A172 (cell line): ENCODE measurements at regions not wholly inside any gene's neighbourhood (a gene's known extent, or its start where the extent isn't known, plus 50 kb on each side); places are given as distances from the start of the nearest gene placed in this dataset.
"Not testable (repeated sequence)": the region's sequence is repeated elsewhere in the genome, so short reads cannot be mapped to it uniquely, and the experiment has no call there.

ENCODE experiments used
- DNase-seq: peaks from one replicate; pipeline ENCODE4 v3.0.0-alpha.2; 2015; ENCODE audit warnings: low spot score

DNA sequence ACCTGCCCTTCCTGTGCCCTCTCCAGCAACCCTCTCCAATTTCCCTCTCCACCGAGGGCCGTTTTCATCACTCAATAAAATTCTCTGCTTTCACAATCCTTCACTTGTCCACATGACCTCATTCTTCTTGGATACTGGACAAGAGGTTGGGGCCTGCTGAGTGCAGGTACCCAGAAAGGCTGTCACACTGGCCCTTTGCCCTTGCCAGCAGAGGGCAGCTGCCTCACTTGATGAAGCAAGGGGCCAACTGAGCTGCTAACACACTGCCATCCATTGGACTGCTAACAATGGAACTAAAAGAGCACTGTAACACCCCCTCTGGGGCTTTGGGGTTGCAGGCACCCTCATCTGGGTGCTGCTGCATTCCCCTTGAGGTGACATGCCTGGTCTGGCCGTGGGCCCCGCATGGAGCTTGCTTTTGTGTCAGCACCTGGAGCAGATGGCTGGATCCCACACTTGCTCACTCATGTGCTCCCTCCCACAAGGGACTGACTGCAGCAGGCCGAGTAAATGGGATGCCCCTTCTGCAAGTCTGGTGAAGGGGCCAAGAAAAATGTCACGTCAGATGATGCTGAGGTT is 308.1 kb upstream of the ADCY2 start:
- no peak for DNase-seq

DNA sequence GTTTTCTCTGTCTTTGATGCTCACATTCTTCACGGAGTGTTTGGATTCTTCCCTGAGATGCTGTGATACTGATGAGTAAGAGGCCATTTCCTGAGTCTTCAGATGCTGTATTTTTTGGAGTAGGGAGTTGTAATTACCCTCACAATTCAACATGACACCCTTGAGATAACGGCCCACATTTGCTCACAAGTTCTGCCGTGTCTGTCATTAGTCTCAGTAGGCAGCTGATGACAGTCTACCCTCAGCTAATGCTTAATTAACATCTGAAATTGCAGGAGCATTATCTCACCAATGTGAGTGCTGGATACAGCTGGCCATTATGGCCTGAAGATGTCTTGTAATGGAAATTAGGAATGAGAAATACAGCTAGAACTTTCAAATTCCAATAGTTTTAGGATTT is 307.1 kb upstream of the ADCY2 start:
- no peak for DNase-seq

DNA sequence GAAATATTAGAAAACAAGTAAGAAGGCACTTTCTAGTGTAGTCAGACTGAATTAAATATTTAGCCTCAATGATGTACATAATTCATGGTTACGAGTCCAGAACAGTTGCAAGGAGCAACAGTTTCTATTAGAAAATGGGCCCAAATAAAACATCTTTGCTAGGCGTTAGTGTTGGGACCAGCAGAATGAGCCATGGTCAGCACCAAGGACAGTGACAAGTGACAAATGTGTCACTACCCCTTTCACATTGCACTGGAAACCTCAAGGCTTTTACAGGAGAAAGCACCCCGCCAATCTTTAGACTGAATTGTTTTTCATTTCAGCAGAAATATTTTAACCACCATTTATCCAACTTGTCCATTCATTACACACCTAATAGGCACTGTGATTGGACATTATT is 301.3 kb upstream of the ADCY2 start:
- peak; percentile 8 for DNase-seq

DNA sequence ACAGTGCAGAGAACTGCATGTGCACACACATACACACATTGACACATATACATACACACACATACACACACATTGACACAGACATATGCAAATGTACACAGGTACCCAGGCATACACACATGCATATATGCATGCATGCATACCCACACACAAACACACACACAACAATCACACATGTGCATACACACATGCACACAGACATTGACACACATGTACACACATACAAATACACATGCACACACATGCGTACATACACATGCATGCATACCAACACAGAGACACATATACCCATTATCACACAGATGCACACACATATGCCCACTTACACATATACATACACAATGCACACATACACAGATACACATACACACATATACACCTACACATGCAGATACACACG is 299.6 kb upstream of the ADCY2 start:
- no peak for DNase-seq

DNA sequence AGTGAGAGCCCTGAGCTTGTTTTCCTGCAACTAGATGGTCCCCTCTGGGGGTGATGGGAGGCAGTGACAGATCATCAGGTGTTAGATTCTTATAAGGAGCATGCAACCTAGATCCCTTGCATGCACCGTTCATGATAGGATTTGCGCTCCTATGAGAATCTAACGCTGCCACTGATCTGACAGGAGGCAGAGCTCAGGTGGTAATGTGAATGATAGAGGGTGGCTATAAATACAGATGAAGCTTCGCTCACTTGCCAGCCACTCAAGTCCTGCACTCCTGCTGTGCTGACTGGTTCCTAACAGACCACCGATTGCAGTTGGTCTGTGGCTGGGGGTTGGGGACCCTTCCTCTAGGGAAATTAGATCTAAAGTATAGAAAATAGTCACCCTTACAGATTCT is 290.6 kb upstream of the ADCY2 start:
- DNase-seq, result no peak

DNA sequence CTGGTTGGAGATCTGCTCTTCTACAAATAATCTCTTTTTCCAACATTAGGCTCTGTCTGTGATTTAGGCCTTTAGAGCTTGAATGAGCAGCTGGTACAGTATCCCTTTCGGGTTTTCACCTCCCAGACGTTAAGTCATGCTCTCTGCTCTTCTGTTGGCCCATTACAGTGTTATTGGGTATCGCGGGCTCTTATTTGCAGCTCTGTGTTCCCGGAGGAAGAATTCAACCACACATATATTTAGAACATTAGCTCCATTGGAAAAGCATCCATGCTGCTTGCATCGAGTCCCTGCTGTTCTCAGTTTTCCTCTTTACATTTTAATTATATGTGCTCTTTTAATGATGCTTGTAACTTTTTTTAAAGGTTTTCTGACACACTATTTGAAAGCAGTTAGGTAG is 278.0 kb upstream of the ADCY2 start:
- DNase-seq, result no peak

DNA sequence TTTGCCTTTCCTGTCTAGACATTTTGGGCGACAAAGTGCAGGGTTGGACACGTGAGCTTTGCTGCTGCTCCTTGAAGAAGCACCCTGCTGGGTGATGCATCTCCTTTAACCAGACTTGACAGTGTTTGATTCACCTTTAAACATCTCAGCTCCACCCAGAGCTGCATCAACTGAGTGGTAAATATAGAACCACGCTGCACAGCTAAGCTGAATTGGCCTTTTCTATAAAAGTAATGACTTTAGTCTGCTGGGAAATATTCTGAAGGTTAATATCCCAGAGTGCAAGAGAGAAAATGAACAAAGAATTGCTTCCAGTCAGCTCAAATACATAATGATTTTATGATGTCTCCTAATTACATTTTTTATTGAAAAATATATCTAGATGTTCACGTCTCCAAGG is 264.3 kb upstream of the ADCY2 start:
- DNase-seq, result no peak

DNA sequence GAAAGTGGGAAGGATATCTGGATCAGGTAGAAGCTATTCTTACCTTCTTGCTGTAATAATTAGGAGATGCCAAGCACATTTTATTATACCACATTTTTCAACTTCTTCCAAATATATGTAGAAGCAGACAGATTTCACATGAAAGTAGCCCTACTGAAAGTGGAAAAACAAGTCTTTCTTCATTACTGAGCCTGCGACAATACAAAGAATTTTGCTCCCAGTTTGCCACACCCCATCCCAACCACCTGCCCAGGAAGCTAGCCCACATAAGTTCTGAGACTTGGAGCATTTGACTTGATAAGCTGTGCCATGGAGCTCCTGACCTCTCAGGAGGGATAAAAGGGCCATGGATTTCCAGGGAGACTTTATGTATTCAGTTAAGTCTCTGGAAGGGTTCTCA is 249.1 kb upstream of the ADCY2 start:
- DNase-seq, result no peak

DNA sequence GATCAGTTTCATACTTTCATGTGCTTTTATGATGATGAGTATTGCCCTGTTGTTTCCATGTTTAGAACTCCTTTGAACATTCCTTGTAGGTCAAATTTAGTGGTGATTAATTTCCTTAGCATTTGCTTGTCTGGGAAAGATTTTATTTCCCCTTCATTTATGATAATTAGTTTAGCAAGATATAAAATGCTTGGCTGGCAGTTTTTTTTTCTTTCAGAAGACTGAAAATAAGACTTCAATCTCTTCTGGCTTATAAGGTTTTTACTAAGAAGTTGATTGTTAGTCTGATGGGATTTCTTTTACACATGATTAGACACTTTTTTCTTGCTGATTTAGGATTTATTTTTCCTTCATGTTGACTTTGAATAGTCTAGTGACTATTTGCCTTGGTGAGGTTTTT is 238.9 kb upstream of the ADCY2 start:
- no peak for DNase-seq

DNA sequence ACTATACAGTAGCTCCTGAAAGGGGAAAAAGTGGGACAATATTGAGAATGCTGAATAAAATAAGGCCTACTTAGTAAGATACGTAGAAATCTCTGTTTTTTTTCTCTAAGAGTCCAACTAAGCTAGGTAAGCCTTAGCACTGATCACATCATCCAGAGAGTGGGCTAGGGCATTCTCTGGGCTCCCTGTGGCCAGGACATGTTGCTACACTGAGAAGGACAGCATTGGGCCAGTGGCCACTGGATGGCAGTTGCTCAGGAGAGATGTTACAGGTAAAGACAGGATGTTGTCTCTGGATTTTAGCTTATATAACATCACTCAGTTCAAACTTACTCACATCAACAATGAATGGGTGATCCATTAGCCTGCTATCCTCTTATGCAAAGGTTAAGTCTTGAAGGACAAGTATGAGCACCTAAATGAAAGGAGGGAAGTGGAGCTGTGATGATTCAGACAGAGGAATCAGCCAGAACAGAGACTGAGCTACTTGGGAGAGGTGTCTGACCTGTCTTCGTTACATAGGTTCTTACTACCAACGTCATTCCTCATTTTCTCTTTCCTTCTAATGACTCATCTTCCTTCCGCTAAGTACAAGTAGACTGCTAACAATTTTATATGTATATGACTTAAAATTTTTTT is 226.6 kb upstream of the ADCY2 start:
- no peak for DNase-seq

DNA sequence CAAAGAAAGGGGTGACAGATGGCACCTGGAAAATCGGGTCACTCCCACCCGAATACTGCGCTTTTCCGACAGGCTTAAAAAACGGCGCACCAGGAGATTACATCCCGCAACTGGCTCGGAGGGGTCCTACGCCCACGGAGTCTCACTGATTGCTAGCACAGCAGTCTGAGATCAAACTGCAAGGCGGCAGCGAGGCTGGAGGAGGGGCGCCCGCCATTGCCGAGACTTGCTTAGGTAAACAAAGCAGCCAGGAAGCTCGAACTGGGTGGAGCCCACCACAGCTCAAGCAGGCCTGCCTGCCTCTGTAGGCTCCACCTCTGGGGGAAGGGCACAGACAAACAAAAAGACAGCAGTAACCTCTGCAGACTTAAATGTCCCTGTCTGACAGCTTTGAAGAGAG is 225.2 kb upstream of the ADCY2 start:
- not testable (repeated sequence) for DNase-seq

DNA sequence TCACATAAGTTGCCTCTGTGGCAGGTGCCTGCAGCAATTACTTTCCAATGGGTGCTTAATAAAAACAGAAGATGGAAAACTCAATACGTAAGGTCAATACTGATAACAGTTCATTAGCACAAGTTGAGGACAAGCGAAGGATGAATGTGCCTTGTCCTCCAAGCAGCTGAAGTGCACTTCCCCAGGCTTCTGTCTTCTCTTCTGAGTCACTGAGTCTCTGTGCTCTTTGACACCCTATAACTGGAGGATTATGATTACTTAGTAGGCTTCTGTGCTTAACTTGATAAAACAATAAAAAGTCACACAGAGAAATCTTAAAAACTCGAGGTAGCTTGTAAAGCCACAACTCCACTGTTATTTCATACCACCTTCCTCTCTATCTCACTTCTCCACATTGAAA is 216.6 kb upstream of the ADCY2 start:
- DNase-seq, result no peak

DNA sequence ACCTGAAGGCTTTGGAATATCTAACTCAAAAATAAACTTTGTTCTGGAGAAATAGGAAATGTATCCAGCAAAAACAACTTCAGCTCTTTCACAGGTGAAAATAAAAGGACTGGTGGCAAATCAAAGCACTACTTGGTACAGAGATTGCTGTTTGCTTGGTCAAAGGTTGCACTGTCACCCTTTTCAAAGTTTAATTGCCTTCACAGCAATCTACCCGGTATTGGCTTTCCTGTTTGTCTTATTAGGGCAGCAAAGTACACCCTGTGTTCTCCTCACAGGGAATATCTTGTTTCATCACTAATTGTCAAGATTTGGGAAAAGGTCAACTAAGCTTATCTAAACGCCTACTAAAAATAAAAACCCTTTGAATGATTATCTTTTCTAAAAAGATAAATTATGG is 214.1 kb upstream of the ADCY2 start:
- DNase-seq, result no peak

DNA sequence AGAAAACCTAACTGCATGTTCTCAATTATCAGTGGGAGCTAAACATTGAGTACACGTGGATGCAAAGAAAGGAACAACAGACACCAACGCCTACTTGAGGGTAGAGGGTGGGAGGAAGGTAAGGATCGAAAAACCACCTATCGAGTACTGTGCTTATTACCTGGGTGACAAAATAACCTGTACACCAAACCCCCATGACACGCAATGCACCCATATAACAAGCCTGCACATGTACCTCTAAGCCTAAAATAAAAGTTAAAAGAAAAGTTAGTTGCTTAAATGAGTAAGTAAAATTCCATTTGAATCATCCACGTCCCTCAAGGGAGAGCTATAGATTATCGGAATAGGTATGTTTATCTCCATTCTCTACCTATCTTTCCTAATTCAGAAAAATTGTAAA is 210.2 kb upstream of the ADCY2 start:
- no peak for DNase-seq

DNA sequence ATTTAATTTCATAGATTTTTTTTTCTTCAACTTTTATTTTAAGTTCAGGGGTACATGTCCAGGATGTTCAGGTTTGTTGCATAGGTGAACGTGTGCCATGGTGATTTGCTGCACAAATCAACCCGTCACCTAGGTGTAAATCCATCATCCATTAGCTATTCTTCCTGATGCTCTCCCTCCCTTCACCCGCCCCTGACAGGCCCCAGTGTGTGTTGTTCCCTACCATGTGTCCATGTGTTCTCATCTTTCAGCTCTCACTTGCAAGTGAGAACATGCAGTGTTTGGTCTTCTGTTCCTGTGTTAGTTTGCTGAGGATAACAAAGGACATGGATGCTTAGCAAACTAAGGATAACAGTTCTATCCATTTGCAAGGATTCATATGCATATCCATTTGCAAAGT is 209.1 kb upstream of the ADCY2 start:
- DNase-seq, result no peak

DNA sequence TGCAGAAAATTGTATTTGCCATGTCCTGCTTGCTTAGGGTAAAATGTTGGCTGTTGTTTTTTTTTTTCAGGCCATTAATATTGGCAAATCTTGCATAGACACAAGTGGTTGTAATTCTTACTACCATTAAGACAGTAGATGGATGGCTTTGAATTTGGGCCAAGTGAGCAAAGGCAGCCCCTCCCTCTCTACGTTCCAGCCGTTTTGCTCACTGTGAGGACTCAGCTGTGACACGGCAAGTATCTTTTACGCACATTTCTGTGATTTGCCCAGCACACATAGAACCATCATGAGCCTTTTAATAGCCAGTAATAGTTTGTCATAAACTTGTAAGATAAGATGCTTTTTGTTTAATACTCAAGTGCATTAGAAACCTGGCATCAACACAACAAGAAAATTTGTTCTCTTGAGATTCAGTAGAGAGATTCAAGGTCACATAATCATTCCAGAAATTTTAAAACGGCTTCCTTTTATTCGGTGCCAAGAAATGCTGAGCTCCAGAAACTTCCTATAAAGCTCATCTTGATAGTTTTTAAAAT is 205.2 kb upstream of the ADCY2 start:
- no peak for DNase-seq

DNA sequence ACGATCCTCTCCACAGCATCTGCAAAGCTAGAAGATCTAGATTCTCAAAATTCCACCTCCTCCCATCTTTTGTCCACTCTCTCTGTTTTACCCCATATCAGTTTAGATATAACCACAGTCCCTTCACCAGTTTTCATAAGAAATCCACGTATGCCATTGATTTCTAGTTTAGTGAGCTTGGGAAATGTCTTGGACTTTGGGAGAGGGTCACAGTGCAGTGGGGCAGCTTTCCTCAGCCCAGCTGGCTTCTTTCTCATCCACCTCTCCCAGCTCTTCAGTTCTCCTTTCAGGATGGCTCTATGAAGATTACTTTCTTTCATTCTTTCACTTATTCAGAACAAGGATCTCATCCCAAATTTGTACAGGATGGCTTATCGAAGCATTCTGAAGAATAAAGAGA is 203.9 kb upstream of the ADCY2 start:
- no peak for DNase-seq

DNA sequence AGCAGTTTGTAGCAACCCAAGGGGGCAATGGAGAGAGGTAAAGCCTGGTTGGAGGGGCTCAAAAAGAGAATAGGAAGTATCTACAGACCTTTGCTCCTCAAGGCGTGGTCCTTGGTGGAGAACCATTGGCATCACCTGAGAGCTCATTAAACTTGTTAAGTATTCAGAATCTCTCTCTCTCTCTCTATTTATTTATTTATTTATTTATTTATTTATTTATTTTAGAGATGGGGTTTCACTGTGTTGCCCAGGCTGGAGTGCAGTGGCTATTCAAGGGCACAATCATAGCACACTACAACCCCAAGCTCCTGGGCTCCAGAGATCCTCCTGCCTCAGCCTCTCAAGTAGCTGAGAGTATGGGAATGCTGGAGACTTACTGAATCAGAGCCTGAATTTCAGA is 193.1 kb upstream of the ADCY2 start:
- DNase-seq, result no peak

DNA sequence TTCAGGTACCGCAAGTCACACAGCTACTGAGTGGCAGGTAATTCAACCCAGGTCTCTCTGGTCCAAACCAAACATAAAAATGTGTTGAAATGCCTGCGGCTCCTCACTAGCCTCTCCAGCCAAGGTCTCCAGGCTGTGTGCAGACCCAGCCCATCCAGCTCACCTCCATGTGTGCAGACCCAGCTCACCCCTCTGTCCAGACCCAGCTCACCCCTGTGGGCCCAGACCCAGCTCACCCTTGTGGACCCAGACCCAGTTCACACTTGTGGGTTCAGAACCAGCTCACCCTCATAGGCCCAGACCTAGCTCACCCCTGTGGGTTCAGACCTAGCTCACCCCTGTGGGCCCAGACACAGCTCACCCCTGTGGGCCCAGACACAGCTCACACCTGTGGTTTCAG is 188.0 kb upstream of the ADCY2 start:
- DNase-seq, result no peak

DNA sequence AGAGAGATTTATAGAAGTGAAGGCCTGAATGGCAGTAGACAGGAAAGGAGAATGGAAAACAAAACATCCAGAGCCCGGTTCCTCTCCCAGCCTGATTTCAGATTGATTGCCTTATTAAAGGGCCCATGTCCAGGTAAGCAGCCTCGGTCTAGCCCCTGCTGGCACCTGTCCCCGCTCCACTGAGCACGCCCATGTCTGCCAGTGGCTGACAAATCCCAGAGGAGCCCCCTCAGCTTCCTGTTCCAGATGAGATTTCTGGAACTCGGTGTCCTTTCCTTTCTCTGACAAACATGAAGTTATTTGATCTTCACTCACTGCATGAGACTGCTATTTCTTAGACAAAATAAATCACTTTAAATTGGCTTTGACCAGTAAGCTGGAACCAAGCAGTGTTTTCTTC is 187.0 kb upstream of the ADCY2 start:
- DNase-seq, result no peak

DNA sequence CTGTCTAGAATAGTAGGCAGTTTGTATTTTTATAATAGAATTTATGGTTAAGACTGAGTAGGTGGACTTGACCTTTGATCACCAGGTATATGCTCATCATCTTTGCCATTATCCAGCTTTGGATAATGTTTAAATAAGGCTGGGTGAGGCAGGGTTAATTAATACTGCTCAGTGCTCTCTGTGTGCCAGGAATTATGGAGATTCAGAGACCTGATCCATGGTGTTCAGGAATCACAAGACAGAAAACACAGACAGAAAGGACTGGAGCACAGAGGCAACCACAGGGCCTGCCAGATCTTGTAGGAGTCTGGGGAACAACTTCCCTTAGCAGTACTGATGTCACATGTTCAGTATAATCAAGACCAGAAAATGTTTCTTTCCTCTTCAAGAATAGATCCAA is 186.3 kb upstream of the ADCY2 start:
- DNase-seq, result no peak

DNA sequence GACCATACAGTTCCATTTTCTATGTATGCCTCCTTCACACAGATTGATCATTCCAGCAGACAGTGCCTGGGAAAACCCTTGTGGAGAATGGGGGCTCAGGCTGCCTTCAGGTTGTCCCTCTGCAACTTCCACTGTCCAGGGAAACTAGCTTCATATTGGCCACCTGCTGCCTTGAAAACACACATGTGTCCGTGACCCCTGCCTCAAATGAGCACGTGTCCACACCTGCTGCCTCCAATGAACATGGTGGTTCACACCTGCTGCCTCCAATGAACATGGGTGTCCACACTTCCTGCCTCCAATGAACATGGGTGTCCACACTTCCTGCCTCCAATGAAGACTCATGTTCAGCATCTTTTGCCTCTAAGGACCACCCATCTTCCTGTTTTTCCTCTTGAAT is 185.4 kb upstream of the ADCY2 start:
- DNase-seq, result no peak

DNA sequence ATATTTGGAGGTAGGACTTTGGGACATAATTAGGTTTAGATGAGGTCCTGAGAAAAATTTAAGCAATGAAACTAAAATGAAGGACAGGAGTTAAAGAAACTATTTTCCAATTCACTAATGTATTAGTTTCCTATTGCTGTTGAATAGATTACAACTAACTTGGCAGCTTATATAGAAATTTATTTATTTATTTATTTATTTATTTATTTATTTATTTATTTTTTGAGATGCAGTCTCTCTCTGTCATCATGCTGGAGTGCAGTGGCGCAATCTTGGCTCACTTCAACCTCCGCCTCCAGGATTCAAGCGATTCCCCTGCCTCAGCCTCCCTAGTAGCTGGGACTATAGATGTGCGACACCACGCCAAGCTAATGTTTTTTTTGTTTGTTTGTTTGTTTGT is 182.4 kb upstream of the ADCY2 start:
- DNase-seq, result no peak

DNA sequence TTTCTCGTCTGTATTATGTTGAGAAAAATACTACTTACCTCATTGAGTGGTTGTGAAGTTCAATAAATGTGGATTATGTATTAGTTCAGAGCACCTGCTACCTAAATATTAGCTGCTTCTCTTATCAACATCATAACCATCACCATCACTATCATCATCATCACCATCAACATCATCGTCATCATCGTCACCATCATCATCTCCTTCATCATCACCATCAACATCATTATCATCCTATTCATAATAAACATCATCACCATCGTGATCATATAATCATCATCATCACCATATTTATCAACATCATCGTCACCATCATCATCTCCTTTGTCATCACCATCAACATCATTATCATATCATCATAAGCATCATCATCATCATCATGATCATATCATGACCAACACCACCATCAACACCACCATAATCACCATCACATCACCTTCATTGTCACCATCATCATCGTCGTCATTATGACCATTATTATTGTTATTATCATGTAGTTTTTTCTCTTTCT is 181.0 kb upstream of the ADCY2 start:
- DNase-seq, result no peak
